Mucosa of rectum (tissue), 2 donors: ENCODE measurements at regions not wholly inside any gene's neighbourhood (a gene's known extent, or its start where the extent isn't known, plus 50 kb on each side); places are given as distances from the start of the nearest gene placed in this dataset.

Experiments used
- H3K27ac ChIP-seq, 2 donors: one replicate each; pipeline ENCODE4 v1.7.0; 2013; ENCODE audit warnings: inconsistent platforms in 2 of 2, low read depth in 2 of 2, low read length in 2 of 2
- H3K27me3 ChIP-seq, 2 donors: one replicate each; pipeline ENCODE4 v1.7.0; 2013; ENCODE audit warnings: low read length in 2 of 2; ENCODE audit not compliant: control insufficient read depth in 2 of 2, insufficient read depth in 2 of 2
- H3K36me3 ChIP-seq, 2 donors: one replicate each; pipeline ENCODE4 v1.7.0; 2013; ENCODE audit warnings: low read length in 2 of 2; ENCODE audit not compliant: control insufficient read depth in 2 of 2, insufficient read depth in 2 of 2
- H3K4me1 ChIP-seq, 2 donors: one replicate each; pipeline ENCODE4 v1.7.0; 2013; ENCODE audit warnings: low read length in 2 of 2, mild to moderate bottlenecking in 1 of 2; ENCODE audit not compliant: control insufficient read depth in 2 of 2, insufficient read depth in 2 of 2
- H3K4me3 ChIP-seq, 2 donors: one replicate each; pipeline ENCODE4 v1.7.0; 2013; ENCODE audit warnings: low read length in 2 of 2
- H3K9ac ChIP-seq, 2 donors: one replicate each; pipeline ENCODE4 v1.7.0; 2013; ENCODE audit warnings: low read length in 2 of 2, low read depth in 1 of 2, mild to moderate bottlenecking in 1 of 2
- H3K9me3 ChIP-seq, 2 donors: one replicate each; pipeline ENCODE4 v1.7.0; 2013; ENCODE audit warnings: low read length in 2 of 2; ENCODE audit not compliant: control insufficient read depth in 2 of 2
- donor health status: healthy.
- donor health status: Normal muscosa, but diverticular disease.

DNA sequence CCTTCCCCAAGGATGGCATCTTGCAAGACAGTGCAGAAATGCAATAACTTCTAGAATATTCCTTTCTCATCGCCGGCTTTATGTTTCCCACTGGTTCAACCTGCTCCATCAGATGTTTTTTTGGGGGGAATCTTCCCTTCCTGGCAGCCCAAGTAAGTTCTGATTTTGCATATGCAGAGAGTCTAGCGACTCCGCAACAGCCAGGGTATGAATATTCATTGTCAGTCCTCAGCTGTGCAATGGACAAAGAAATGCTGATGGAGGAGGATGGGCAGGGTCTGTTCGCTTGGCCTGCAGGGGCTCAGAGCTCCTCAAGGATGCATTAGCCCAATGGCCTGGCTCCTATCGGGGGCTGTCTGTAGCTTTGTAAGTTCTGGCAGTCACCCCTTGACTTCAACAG, 358.8 kb upstream of the CCL2 start:
- H3K4me1 ChIP-seq, result no peaks in the 10 kb centered on the region
- no peak overlapping the region for H3K9ac ChIP-seq
- H3K27ac ChIP-seq, result no peak overlapping the region
- H3K36me3 ChIP-seq, result no peaks in the 10 kb centered on the region
- no peak overlapping the region for H3K4me3 ChIP-seq
- no peaks in the 10 kb centered on the region for H3K9me3 ChIP-seq
- H3K27me3 ChIP-seq, result peaks cover 0 to 5% of the 10 kb centered on the region in 2 donors

- Histone ChIP-seq H3K9me3 (no peaks in the 10 kb centered on the region), H3K9ac (no peak overlapping the region), H3K27ac (no peak overlapping the region), H3K27me3 (peaks cover 0 to 2% of the 10 kb centered on the region in 2 donors), H3K4me3 (no peak overlapping the region), H3K36me3 (no peaks in the 10 kb centered on the region), H3K4me1 (no peaks in the 10 kb centered on the region)
Observed at GRCh38 chr17:33901085-33901484, 354.0 kb upstream of the CCL2 start.

DNA sequence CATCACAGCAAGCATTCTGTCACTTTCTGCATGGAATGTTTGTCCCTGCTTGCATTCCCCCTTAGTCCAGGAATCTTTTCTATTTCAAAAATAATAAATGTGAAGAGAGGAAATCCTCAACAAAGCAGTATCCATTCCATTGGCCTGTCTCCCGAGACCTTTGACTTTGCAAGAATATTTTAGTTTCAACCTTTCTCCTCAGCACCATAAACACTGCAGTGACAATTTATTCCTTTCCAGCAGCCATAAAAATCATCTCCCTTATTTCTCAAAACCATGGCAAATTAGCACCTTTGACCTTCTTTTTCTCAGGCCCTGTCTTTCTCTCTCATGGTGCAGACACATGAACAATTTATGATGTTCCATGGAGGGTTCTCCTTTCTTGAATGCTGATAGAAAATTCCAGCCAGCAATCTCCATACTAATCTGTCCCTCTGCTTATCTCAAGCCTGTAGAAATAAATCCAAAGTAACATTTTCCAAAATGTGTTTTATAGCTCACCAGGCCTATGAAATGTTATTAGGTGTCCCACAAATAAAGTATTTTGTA, 352.1 kb upstream of the CCL2 start:
- no peaks in the 10 kb centered on the region for H3K36me3 ChIP-seq
- H3K4me3 ChIP-seq, result no peak overlapping the region
- no peaks in the 10 kb centered on the region for H3K4me1 ChIP-seq
- no peak overlapping the region for H3K9ac ChIP-seq
- no peaks in the 10 kb centered on the region for H3K27me3 ChIP-seq
- H3K27ac ChIP-seq, result no peak overlapping the region
- no peaks in the 10 kb centered on the region for H3K9me3 ChIP-seq

DNA sequence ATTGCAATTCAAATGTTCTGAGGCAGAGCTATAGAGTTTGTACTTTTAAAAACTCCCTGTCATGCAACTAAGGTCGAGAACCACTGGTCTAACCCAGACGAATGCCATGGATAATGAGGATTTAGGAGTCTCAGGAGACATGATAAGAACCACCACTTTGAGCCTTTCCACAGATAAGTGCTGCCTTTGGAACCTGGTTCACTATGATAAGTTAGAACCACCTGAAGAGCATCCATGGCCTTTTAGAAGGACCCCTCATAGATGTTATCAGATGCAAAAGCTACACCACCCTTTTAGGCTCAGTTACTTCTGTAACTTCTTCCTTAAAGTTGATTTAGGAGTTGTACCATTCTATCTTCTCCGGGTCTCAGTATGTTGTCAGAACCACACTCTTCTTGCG, 350.6 kb upstream of the CCL2 start:
- Histone ChIP-seq H3K9me3 (no peaks in the 10 kb centered on the region), H3K27ac (no peak overlapping the region), H3K36me3 (no peaks in the 10 kb centered on the region), H3K27me3 (no peaks in the 10 kb centered on the region), H3K4me3 (no peak overlapping the region), H3K4me1 (no peaks in the 10 kb centered on the region), H3K9ac (no peak overlapping the region)

GRCh38 chr17:33905338-33905800, 349.7 kb upstream of the CCL2 start:
- Histone ChIP-seq H3K4me1 (no peaks in the 10 kb centered on the region), H3K27ac (no peak overlapping the region), H3K4me3 (no peak overlapping the region), H3K27me3 (no peaks in the 10 kb centered on the region), H3K9ac (no peak overlapping the region), H3K9me3 (no peaks in the 10 kb centered on the region), H3K36me3 (no peaks in the 10 kb centered on the region)

DNA sequence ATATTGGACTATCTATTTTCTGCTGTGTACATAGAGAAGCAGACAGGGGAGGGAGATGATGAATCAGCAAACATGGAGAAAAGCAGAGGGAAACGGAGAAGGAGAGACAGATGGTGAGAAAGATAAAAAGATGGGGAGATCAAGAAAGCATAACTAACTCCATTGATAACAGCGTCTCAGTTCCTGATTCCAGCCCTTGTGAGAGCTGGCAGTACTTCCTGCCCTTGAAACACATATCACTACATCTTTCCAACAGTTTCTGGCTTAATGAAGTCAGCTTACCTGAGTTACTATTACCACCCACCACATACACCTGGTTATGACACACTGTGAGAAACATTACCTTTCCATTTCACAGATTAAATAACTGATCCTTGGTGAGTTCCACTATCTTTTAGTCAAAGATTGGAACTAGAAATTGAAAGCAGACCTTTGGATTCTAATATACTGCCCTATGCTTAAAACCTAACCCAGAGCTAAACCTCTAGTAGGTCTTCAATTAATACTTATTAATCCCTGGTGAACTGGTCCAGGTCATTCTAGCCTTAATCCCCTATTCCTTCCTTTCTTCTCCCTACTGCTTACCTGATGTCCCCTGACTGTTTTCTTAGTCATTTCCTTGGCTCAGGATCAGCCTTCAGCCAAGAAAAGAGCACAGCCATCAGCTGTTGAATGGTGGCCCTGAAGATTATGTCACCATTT, 346.6 kb upstream of the CCL2 start:
- Histone ChIP-seq H3K4me3 (no peak overlapping the region), H3K4me1 (no peaks in the 10 kb centered on the region), H3K27ac (no peak overlapping the region), H3K9me3 (no peaks in the 10 kb centered on the region), H3K36me3 (no peaks in the 10 kb centered on the region), H3K27me3 (no peaks in the 10 kb centered on the region), H3K9ac (no peak overlapping the region)

DNA sequence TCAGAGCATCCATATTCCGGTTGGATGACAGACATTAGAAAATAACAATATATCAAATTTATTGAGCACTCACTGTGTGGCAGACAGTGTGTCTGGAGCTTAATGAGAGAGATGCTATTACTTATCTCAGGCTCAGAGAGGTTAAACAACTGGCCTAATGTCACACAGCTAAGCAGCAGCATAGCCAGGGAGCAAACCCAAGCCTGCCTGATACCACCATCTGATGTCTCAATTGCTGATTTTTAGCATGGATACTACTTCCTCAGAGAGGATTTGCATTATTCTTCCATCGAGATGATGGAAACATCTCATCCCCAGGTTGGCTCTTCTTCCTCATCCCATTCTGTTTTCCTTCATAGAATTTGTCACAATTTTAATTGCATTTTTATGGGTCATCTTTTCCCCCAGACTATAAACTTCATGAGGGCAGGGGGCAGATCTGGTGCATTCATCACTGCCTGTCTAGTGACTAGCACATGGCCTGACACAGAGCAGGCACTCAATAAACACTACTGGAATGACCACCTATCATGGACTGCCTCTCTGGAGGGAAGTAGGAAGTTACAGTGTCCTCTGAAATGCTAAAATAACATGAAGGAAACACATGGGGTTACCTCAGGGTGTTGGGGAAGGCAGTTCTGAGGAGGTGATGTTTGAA, 344.8 kb upstream of the CCL2 start:
- Histone ChIP-seq H3K27ac (no peak overlapping the region), H3K36me3 (no peaks in the 10 kb centered on the region), H3K9me3 (no peaks in the 10 kb centered on the region), H3K4me3 (no peak overlapping the region), H3K27me3 (no peaks in the 10 kb centered on the region), H3K4me1 (no peaks in the 10 kb centered on the region), H3K9ac (no peak overlapping the region)

DNA sequence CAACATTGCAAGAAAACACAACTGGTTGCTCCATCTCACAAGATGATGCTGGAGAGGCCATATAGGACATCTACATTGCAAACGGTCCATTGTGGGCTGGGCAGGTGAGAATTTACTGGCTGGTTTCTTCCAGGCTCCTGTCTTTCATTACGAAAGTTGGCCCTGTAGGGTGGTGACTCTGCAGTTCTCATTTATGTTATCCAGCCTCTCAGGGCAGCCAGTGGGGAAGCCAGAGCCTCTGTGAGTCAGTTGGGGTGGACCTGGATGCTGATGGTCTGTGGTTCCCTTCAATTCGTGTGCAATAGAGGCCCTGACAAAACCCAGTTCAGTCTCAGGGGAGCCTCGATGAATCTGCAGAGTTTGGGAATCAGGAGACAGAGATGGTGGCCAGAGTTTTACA, 341.0 kb upstream of the CCL2 start:
- Histone ChIP-seq H3K27me3 (peaks cover 0 to 2% of the 10 kb centered on the region in 2 donors), H3K27ac (no peak overlapping the region), H3K4me1 (no peaks in the 10 kb centered on the region), H3K9ac (no peak overlapping the region), H3K9me3 (no peaks in the 10 kb centered on the region), H3K36me3 (no peaks in the 10 kb centered on the region), H3K4me3 (no peak overlapping the region)

- Histone ChIP-seq H3K4me1 (no peaks in the 10 kb centered on the region), H3K9ac (no peak overlapping the region), H3K4me3 (no peak overlapping the region), H3K27ac (no peak overlapping the region), H3K9me3 (no peaks in the 10 kb centered on the region), H3K27me3 (peaks cover 0 to 2% of the 10 kb centered on the region in 2 donors), H3K36me3 (no peaks in the 10 kb centered on the region)
Observed at GRCh38 chr17:33922971-33923370, 332.1 kb upstream of the CCL2 start.

GRCh38 chr17:33924104-33924503, 331.0 kb upstream of the CCL2 start:
- H3K4me3 ChIP-seq, result no peak overlapping the region
- no peaks in the 10 kb centered on the region for H3K9me3 ChIP-seq
- H3K9ac ChIP-seq, result no peak overlapping the region
- no peaks in the 10 kb centered on the region for H3K27me3 ChIP-seq
- no peak overlapping the region for H3K27ac ChIP-seq
- H3K4me1 ChIP-seq, result no peaks in the 10 kb centered on the region
- no peaks in the 10 kb centered on the region for H3K36me3 ChIP-seq
